H1 (cell line): ENCODE measurements at regions not wholly inside any gene's neighbourhood (a gene's known extent, or its start where the extent isn't known, plus 50 kb on each side); places are given as distances from the start of the nearest gene placed in this dataset.

ENCODE experiments used
- MAX ChIP-seq: IDR thresholded peaks from 2 replicates; pipeline ENCODE4 v1.6.1; 2012; ENCODE audit warnings: inconsistent platforms
- RBBP5 ChIP-seq: IDR thresholded peaks from 2 replicates; pipeline ENCODE4 v1.7.1; 2012; ENCODE audit warnings: low read depth, mild to moderate bottlenecking, inconsistent platforms, low read length, moderate library complexity, borderline replicate concordance

DNA sequence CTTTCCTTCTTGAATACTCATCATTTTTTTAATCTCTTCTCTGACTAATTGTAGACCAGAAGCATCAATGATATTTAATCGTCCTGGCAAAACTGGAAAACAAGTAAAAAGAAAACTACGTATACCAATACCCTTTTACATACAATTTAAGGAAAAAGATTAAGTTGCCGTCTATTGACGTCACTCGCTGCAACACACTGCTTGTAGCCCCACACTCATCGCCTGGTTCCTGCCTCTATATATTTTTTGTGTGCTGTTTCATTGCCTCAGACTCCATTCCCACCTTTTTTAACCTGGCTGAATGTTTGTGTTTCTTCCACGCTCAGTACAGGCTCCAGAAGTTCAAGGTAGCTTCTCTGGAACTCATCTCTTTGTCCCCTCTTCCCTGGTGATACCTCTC, 536.2 kb downstream of the METTL4 start:
- TF ChIP-seq RBBP5 (no peak), MAX (no peak)
